Adrenal gland (tissue), 5 donors: ENCODE measurements at regions not wholly inside any gene's neighbourhood (a gene's known extent, or its start where the extent isn't known, plus 50 kb on each side); places are given as distances from the start of the nearest gene placed in this dataset.

Experiments used
- POLR2A ChIP-seq, 2 donors: fragments of 450-650 bp; IDR thresholded peaks; one replicate each; pipeline ENCODE4 v1.6.1; 2017; ENCODE audit warnings: antibody characterized with exemption in 2 of 2, mild to moderate bottlenecking in 2 of 2, moderate library complexity in 1 of 2
- TF ChIP-seq, protein P1 (sequence below), 6 experiments: fragments of 450-650 bp in 4 of 6; fragments of 200-600 bp in 2 of 6; sonication (generic) in 1 of 6; IDR thresholded peaks; 1 replicate in 5 of 6; 2 replicates in 1 of 6; pipeline versions ENCODE4 v1.5.1 to v1.8.0; 2016 to 2021; ENCODE audit warnings: antibody characterized with exemption in 6 of 6, mild to moderate bottlenecking in 2 of 6, moderate library complexity in 1 of 6
- donor health status: DM: no; HTN: no; CAD: no.

DNA sequence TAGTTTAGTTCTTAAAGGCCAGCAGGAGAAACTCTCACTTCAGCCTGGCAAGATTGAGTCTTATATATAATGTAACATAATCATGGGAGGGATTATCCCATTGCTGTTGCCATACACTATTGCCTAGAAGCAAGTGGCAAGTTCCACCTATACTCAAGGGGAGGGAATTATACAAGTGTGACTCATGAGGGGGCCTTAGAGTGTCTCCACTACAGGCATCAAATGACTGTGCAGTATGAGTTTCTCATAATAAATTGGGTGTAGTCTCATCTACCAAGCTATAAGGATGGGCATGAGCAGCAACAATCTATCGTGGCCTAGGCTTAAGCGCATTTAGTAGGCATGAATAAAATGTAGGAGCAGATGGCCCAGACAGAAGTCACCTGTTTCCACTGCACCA, 89.1 kb upstream of the C1GALT1C1 start:
- TF ChIP-seq, protein P1, sequence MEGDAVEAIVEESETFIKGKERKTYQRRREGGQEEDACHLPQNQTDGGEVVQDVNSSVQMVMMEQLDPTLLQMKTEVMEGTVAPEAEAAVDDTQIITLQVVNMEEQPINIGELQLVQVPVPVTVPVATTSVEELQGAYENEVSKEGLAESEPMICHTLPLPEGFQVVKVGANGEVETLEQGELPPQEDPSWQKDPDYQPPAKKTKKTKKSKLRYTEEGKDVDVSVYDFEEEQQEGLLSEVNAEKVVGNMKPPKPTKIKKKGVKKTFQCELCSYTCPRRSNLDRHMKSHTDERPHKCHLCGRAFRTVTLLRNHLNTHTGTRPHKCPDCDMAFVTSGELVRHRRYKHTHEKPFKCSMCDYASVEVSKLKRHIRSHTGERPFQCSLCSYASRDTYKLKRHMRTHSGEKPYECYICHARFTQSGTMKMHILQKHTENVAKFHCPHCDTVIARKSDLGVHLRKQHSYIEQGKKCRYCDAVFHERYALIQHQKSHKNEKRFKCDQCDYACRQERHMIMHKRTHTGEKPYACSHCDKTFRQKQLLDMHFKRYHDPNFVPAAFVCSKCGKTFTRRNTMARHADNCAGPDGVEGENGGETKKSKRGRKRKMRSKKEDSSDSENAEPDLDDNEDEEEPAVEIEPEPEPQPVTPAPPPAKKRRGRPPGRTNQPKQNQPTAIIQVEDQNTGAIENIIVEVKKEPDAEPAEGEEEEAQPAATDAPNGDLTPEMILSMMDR (IDR thresholded peaks at IDR 0.05): no peak
- no peak for TF ChIP-seq POLR2A (IDR thresholded peaks at IDR 0.05)
